HTERT RPE-1 (cell line): ENCODE measurements at regions not wholly inside any gene's neighbourhood (a gene's known extent, or its start where the extent isn't known, plus 50 kb on each side); places are given as distances from the start of the nearest gene placed in this dataset.

ENCODE experiments used
- in situ Hi-C: fragments of 300-500 bp; cut with MboI; formaldehyde crosslinking; loops from 4 replicates; pipeline ENCODE4 v1.14.3; 2020; ENCODE audit warnings: low sequenced_read_pairs

DNA sequence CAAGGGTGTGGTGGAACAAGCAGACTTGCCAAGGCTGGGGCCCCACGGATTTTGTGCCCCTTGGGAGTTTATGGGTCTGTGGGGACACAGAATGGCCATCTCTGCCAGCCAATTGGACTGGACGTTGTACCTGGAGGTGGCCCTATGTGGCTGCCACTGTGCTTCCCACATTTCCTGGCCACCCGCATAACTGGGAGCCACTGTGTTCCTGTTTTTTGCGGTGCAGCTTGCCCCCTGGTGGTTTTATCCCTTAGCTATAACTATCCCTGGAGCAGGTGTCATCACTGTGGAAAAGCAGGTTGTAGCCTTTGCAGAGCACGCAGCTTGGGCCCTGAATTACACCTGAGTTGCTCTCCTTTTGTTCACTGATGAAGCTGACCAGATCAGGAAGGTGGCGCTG lies 306.3 kb downstream of the ZPLD1 start:
- in situ Hi-C loops = no loop called here

DNA sequence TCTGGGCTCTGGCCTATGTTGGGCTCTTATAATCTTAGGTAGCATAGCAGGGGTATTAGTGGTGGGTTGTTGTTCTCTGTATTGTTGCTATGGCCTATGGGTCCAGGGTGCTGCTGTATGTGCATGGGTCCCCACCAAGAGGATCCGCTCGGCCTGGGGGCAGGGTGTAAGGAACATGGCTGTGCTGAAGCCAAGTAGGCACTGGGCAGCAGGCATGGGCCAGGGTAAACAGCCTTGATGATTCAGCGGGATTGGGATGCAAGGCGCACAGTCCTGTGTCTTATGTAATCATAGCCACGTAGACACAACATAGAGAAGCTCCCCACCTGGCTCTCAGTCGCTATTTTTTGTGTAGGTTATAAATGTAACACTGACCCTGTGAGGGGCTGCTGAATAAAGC lies 306.9 kb downstream of the ZPLD1 start:
- in situ Hi-C loops = no loop called here

DNA sequence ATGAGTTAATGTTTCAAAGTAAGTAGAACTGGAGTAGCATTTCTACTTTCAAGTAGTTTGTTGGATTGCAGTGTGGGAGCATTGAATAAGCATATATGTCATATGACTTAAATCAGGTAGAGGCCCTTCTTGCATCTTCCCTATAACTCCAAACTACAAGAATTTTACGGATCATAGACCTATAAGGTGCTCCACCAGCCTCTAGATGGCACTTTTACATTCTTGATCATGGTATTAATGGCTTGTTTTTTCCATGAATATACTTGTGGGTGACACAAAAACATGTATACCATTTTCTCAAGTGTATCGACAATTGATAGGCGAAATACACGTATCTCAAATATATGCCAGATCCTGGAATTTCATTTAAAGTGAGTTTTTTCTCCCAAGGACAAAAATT lies 311.1 kb downstream of the ZPLD1 start:
- in situ Hi-C loops = no loop called here

DNA sequence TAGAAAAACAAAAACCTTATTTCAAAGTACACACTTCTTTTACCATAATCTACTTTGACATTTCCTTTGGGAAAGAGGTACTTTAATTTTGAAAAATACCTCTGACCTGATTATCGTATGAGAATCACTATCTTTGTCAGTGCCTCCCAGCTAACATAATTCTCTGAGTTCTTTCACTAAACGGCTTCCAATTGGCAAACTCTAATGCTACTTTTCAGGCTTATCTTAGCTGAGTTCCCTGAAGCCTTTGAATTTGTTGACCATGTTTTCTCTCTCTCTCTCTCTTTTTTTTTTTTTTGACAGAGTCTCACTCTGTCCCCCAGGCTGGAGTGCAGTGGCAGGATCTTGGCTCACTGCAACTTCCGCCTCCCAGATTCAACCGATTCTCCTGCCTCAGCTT lies 312.8 kb downstream of the ZPLD1 start:
- in situ Hi-C loops = no loop called here

DNA sequence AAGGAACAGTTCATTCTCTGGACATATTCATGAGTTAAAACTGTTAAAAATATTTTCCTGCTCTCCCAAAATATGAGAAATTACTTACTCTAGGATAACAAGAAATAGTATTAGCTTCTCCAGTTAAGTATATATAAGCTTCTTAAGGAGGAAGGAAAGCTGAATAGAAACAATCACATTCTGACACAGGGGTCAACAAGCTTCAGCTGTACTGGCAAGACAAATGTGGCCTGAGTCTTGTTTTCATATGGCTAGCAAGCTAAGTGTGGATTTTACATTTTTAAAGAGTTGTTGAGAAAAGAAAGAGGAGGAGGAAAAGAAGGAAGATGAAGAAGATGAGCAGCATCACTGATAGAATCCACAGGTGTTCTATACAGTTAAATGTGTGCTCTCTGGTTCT lies 313.8 kb downstream of the ZPLD1 start:
- in situ Hi-C loops = no loop called here

DNA sequence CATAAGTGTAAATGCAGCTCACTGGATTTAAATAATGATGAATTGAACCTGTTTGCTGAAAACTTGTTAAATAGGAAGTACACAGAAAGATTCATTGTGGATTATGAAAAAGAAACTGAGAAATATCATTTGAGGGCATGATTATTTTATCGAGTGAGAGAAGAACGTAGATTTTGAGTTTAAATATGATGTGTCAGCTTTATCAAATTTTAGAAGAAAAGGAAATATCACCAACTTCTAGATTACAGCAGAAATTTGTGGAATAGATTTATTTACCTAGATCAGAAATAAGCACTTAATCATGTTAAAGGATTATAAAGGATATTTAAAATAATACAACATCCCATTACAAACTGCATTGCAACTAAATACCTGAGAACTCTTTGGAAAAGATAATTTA lies 315.5 kb downstream of the ZPLD1 start:
- in situ Hi-C loops = no loop called here

DNA sequence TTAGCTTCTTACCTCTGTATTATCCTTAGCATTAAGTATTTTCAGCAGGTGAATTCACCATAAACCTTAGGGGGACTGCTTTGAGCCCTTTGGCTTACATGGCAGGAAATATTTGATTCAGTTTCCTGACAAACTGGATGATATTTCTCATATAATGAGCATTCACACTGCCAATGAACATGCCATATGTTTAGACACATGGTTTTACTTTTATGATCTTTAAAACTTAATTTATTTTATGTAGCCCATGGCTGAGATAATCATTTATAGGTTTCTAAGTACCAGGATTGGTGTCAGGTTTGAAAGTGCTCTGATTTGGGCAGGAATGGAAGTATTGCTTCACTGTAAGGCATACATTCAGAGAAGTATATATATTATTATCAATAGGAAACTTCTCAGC lies 319.1 kb downstream of the ZPLD1 start:
- in situ Hi-C loops = no loop called here

DNA sequence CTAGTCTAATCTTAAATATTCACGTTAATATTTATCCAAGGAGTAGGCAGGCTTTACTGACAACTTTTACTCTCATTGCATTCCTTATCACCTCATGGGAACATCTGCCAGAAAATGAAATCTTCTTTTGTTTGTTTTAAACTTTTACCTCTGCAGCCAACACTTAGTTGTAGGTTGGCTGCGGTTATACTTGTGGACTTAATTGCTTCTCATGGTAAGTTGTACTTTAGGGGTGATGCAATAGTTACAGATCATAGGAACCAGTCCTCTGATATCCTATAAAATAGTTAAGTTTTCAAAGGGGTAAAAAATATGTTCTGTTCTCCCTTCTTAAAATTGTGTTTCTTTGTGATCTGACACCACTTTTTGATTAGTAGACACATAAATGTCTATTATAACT lies 321.9 kb downstream of the ZPLD1 start:
- in situ Hi-C loops = no loop called here

DNA sequence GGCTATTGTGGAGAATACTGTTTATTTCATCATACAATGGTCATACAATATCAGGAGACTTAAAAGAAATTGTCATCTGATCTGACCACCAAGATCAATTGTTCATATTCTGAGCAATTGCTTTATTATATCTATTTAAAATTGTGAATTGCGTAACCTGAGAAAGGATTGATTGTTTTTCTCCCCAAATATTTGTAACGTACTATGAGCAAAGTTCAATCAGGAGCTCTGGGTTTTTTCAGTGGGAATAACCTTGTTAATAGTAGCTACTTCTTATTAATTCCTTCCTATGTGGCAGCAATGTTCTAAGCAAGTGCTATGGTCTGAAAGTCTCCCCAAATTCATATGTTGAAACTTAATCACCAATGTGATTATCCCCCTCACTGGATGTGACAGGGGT lies 323.1 kb downstream of the ZPLD1 start:
- in situ Hi-C loops = no loop called here

DNA sequence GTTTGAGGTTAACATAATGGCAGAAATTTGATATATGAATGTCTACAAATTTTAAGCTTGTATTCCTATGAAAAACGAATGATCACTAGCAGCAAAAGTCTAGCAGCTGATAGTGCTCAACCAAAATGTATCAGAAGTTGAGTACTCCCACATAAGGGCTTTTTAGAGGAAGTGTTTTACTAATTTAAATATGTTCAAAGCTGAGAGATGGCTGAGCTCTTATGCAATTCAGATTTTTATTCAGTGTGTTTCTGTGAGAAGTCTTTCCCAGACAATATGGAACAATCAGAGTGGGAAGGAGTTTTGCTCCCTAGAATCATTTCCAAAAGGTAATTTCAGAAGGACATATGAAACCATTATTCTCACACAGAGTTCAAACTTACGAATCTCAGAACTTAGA lies 327.0 kb downstream of the ZPLD1 start:
- in situ Hi-C loops = no loop called here

DNA sequence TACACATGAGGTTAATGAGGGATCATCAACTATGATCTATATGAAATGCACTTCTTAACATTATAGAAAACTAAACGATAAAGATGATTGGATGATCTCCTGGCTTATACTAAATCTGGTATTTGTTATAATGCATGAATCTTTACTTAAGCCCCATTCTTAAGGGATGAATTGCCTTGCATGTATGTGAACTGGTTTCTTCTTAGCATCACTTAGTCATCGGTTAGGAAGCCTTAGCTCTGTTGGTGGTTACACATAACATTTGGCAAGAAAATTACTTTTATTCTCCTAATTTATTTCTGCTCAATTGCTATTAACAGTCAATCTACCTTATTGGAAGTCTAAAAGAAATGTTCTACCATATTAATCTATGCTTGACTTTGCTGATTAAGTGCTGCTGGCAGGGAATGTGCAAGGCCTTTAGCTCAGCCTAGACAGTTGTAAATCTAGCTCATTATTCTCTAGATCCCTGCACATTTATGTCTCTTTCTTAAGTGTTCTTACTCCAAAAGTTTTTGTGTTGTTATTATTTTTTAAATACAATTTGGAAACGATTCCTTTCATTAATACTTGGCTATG lies 356.0 kb downstream of the ZPLD1 start:
- in situ Hi-C loops = no loop called here

DNA sequence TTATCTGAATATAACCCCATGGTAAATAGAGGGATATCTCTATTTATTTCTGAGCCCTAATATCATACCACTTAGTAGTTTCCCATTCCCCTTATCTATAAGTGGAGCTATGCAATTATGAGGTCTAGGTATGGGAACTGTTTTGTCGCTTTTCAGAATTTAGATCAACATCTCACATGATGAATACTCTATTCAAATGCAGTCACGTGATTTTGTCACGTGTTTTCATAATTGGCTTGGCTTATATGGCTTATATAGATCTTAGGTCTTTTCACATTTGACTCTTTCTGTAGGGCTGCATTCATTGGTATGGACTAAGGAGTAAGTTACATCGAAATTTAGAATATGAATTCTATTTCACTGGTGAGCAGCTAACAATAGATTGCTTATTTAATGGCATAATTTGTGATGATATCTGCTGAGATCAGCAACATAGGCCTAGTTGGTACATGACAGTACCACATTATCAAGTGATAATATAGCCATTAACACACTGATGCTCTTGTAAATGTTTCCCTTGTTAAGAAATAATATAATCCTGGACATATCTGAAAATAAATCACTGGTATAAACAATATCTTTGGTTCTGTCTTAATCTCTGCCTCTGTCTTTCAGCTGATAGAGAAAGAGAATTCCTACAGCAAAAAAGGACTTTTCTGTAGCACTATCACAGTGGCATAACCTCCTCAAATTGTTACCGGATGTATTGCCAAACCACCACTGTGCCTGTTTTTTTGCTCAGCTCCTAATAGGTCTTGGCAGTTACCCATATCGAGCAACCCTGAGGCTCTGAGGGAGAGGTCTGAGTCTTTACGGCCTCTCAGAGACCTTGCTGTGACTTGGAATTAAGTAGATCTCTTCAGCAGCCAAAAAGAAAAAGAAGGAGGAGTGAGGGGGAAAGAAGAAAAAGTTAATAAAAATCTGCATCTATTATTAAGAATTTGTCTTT lies 357.1 kb downstream of the ZPLD1 start:
- in situ Hi-C loops = no loop called here

DNA sequence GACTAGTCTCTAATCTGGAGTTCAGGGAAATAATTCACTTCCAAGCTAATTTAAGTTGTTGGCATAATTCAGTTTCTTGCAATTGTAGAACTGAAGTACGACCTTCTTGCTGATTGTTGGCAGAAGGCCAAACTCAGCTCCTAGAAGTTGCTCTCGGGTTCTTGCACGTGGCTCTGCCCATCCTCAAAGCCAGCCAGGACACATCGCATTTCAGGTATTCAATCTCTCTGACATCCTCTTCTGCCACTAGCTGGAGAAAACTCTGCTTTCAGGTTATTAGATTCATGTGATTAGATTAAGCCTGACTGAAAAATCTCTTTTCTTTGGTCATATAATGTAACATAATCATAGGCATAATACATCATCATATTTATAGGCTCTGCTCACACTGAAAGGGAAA lies 362.0 kb downstream of the ZPLD1 start:
- in situ Hi-C loops = no loop called here

DNA sequence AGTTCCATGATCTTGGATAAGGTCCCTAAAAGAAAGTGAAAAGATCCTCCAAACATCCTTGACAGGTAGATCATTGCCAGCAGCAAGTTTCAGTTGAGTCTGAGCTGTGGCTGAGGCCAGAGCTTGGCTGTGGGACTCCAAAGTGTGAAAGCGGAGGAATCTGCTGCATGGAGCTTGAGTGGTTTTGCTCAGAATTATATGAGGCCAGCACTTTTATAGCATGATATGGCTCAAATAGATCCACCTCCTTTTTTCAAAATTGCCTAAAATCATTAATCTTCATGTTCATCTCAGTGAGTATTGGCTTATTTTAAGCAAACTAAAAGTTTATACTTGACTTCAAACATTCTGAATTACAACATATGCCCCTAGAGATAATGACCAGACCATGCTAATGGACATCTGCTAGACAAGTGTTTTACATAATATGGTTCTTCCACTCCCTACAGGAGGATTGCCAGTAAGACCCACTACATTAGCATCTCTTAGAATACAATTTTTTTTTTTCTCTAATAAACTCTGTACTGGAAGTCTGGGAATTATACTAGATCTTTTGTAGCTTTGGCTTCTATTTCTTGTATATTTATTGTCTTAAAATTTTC lies 368.1 kb downstream of the ZPLD1 start:
- in situ Hi-C loops = no loop called here

DNA sequence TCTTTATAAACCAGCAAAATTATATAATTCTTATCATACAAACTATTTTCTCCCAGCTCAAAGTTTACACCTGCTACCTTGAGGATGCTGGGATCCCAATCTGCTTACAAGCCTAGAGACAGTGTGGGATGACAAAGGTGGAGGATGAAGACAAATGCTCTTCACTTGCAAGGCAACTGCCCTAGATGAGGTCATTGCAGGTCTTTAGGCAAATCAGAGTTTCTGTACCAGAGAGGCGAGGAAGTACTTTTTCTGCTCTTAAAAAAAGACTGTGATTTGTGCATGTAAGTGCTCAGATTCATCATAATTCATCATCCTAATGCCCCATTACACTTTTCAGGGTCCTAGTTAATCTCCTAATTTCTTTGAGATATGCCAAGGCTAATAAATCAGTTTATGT lies 376.1 kb downstream of the ZPLD1 start:
- in situ Hi-C loops = no loop called here

DNA sequence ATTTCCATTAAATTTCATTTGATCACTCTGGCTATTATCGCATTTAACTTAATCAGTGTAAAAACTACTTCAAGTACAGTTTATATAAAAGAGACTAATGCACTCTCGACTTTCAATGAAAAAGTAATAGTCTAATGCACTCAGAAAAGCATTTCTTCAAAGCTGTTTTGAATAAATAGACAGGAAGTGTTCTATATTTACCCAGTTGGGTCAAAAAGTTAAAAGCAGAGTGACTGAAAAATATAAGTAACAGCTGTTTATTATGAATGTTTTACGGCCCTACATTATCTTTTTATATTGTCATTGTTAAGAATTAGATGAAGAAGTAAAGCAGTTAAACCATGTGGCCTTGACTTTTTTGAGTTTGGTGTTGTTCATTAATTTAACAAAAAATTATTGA lies 391.8 kb downstream of the ZPLD1 start:
- in situ Hi-C loops = no loop called here

DNA sequence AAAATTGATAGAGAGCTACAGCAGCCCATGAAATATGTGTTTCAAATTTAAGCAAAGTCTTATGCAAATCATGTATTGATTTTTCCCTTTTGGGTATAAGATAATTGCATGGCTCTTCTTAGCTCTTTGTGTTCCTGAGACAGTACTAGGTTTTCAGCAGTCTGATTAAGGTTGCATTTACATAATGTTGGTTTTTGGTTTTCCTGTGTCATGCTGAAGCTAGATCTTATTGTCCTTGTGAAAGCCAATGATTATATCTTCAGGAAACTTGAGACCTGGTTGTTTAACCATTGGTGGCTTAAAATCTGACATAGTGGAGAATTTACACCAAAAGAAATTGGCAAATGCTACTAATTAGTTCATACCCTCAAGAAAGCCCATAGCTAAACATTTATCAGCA lies 392.6 kb downstream of the ZPLD1 start:
- in situ Hi-C loops = no loop called here

DNA sequence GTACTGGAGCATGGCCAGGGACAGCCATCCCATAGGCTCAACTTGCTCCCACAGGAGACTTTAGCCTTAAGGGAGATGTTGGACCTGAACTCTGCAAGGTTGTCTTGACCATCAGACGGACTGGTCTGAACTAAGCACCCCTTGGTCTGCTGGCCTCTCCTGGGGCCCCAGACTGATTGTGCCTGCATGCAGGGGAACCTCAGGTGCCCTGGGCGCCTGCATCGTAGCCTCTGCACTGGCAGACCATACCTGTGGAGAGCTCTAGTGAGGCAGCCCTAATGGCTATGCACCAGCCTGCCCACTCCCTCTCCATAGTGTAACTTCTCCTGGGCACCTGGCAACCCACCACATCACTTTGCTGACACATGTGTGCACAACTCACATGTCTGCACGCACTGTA lies 395.6 kb downstream of the ZPLD1 start:
- in situ Hi-C loops = no loop called here

DNA sequence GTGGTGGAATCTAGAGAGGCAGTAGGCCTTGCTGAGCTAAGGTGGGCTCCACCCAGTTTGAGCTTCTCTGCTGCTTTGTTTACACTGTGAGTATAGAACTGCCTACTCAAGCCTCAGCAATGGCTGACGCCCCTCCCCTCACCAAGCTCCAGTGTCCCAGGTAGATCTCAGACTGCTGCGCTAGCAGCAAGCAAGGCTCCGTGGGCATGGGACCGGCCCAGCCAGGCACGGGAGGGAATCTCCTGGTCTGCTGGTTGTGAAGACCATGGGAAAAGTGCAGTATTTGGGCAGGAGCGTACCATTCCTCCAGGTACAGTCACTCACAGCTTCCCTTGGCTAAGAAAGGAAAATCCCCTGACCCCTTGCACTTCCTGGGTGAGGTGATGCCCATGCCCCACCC lies 407.1 kb downstream of the ZPLD1 start:
- in situ Hi-C loops = no loop called here

DNA sequence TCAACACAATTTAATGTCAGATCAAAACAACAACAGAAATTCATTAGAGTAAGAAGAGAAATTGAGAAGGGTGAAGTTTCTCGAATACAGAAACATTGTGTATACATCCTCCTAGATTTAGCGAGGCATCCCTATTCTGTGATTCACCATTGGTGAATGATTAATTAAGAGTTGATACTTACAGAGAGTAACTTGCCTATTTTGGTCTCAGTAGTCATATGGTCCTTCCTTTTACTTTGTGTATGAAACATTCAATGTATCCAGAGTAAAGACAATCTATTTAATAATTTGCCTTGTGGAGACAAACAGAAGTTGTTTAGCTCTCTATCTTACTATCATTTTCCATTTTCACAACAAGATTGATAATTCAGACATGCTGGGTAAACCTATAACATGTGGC lies 432.0 kb downstream of the ZPLD1 start:
- in situ Hi-C loops = no loop called here

DNA sequence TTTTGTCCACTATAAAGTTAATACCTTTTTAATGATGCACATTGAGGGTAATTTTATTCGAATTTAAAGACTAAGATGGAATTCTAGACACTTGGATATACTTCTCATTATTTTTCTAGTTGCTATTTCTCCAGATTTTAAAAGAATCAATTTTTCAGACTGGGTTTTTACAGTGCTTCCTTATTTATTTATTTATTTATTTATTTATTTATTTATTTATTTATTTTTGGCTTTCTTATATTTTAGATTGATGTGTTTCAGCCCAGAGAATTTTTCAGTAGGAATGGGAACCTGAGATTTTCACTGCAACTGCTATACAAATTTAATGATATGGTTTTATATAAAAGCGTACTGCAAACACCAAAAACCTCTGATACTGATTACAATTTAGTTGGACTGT lies 448.7 kb downstream of the ZPLD1 start:
- in situ Hi-C loops = no loop called here

DNA sequence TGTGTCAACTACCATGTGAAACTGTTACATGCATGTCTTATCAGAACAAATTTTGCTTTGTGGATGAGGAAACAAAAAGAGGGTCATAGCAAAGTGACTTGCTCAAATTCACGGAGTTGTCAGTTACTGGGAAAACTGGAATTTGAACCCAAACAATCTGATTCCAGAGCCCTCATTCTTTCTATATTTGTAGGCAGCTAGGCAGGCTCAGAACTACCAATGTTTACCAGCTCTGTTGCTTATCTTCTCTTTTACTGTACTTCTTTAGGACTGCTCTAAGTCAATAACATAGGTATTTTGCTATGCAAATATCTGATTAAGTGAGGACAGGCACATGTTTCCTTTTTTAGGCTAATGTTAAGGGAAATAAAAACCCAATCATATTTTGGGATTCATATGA lies 450.5 kb downstream of the ZPLD1 start:
- in situ Hi-C loops = no loop called here
